Lung microvascular endothelial cell (primary cell): ENCODE measurements at regions not wholly inside any gene's neighbourhood (a gene's known extent, or its start where the extent isn't known, plus 50 kb on each side); places are given as distances from the start of the nearest gene placed in this dataset.

ENCODE experiments used
- DNase-seq, 2 donors: peaks; one replicate each; pipeline versions ENCODE4 v3.0.0 to v3.0.0-alpha.2; 2010; ENCODE audit warnings: low read depth in 2 of 2

- DNase-seq = no peak
These were observed 147.3 kb upstream of the PMEPA1 start for GRCh38 chr20:57857118-57857517.

- DNase-seq = no peak
These were observed 146.8 kb upstream of the PMEPA1 start for GRCh38 chr20:57856658-57857057.

GRCh38 chr20:57851796-57852195, 142.0 kb upstream of the PMEPA1 start:
- DNase-seq = no peak

GRCh38 chr20:57851025-57851682, 141.3 kb upstream of the PMEPA1 start:
- no peak for DNase-seq

GRCh38 chr20:57849521-57850215, 139.9 kb upstream of the PMEPA1 start:
- DNase-seq = no peak

- no peak for DNase-seq
These were observed 139.3 kb upstream of the PMEPA1 start for GRCh38 chr20:57849121-57849520.

- no peak for DNase-seq
These were observed 138.5 kb upstream of the PMEPA1 start for GRCh38 chr20:57848282-57848681.

GRCh38 chr20:57847104-57847503, 137.3 kb upstream of the PMEPA1 start:
- no peak for DNase-seq

- DNase-seq = no peak
These were observed 135.1 kb upstream of the PMEPA1 start for GRCh38 chr20:57844626-57845596.

- no peak for DNase-seq
These were observed 134.3 kb upstream of the PMEPA1 start for GRCh38 chr20:57843941-57844625.

- no peak for DNase-seq
These were observed 132.9 kb upstream of the PMEPA1 start for GRCh38 chr20:57842720-57843119.

GRCh38 chr20:57841297-57841866, 131.6 kb upstream of the PMEPA1 start:
- DNase-seq = no peak

GRCh38 chr20:57840504-57841296, 130.9 kb upstream of the PMEPA1 start:
- DNase-seq = no peak

- no peak for DNase-seq
These were observed 130.3 kb upstream of the PMEPA1 start for GRCh38 chr20:57840066-57840465.

GRCh38 chr20:57838670-57839151, 128.9 kb upstream of the PMEPA1 start:
- DNase-seq = no peak

GRCh38 chr20:57837208-57838035, 127.6 kb upstream of the PMEPA1 start:
- DNase-seq = no peak

GRCh38 chr20:57835588-57836455, 126.0 kb upstream of the PMEPA1 start:
- no peak for DNase-seq

GRCh38 chr20:57835074-57835452, 125.2 kb upstream of the PMEPA1 start:
- DNase-seq = no peak
